CD14-positive monocyte (primary cell): ENCODE measurements at regions not wholly inside any gene's neighbourhood (a gene's known extent, or its start where the extent isn't known, plus 50 kb on each side); places are given as distances from the start of the nearest gene placed in this dataset.

Experiments used
- DNase-seq, 3 donors: peaks; one replicate each; pipeline ENCODE4 v3.0.0-alpha.2; 2011 to 2022
- H2AFZ ChIP-seq: 2 replicates; pipeline ENCODE4 v1.6.0; 2012; ENCODE audit warnings: mild to moderate bottlenecking, low read depth, low read length, inconsistent platforms; ENCODE audit not compliant: insufficient read depth, poor library complexity, severe bottlenecking
- H3K27ac ChIP-seq, 2 donors: 1 replicate in 1 of 2; 2 replicates in 1 of 2; pipeline ENCODE4 v1.5.1; 2012 to 2013; ENCODE audit warnings: low read length in 2 of 2, control low read depth in 1 of 2, inconsistent platforms in 1 of 2, low read depth in 1 of 2, mild to moderate bottlenecking in 1 of 2
- H3K27me3 ChIP-seq, 2 donors: one replicate each; pipeline versions ENCODE4 v1.6.0 to v1.6.1; 2011 to 2013; ENCODE audit warnings: low read length in 2 of 2; ENCODE audit not compliant: control insufficient read depth in 2 of 2, insufficient read depth in 2 of 2
- H3K36me3 ChIP-seq, 2 donors: replicated peaks in 1 of 2; 1 replicate in 1 of 2; 2 replicates in 1 of 2; pipeline versions ENCODE4 v1.5.1 to v1.6.1; 2012 to 2013; ENCODE audit warnings: low read length in 2 of 2, control low read depth in 1 of 2, inconsistent platforms in 1 of 2, mild to moderate bottlenecking in 1 of 2; ENCODE audit not compliant: insufficient read depth in 2 of 2, control insufficient read depth in 1 of 2
- H3K4me1 ChIP-seq, 2 donors: 1 replicate in 1 of 2; 2 replicates in 1 of 2; pipeline versions ENCODE4 v1.5.1 to v1.6.1; 2012 to 2013; ENCODE audit warnings: low read length in 2 of 2, control low read depth in 1 of 2, inconsistent platforms in 1 of 2, mild to moderate bottlenecking in 1 of 2, moderate library complexity in 1 of 2; ENCODE audit not compliant: insufficient read depth in 2 of 2, control insufficient read depth in 1 of 2
- H3K4me2 ChIP-seq: replicated peaks from 2 replicates; pipeline ENCODE3; 2012; ENCODE audit warnings: low read length, moderate library complexity, mild to moderate bottlenecking; ENCODE audit not compliant: poor library complexity, severe bottlenecking; ENCODE audit errors: extremely low read depth
- H3K4me3 ChIP-seq, 3 experiments: fragments of 200-600 bp in 1 of 3; sonication (generic) in 1 of 3; replicated peaks in 1 of 3; 1 replicate in 2 of 3; 2 replicates in 1 of 3; pipeline ENCODE4 v1.5.1; 2011 to 2013; ENCODE audit warnings: low read length in 3 of 3, mild to moderate bottlenecking in 3 of 3, control low read depth in 2 of 3, low read depth in 2 of 3, inconsistent platforms in 1 of 3, moderate library complexity in 1 of 3
- H3K79me2 ChIP-seq: 2 replicates; pipeline ENCODE4 v1.6.0; 2012; ENCODE audit warnings: mild to moderate bottlenecking, control low read depth, inconsistent platforms, low read length, moderate library complexity; ENCODE audit not compliant: insufficient read depth
- H3K9ac ChIP-seq: 2 replicates; pipeline ENCODE4 v1.6.0; 2017; ENCODE audit warnings: low read length, mild to moderate bottlenecking; ENCODE audit not compliant: insufficient read depth, poor library complexity, severe bottlenecking
- H3K9me3 ChIP-seq, 2 donors: replicated peaks in 1 of 2; 1 replicate in 1 of 2; 2 replicates in 1 of 2; pipeline versions ENCODE4 v1.5.1 to v1.6.1; 2012 to 2013; ENCODE audit warnings: low read length in 2 of 2, control low read depth in 1 of 2; ENCODE audit not compliant: control insufficient read depth in 1 of 2, insufficient read depth in 1 of 2
- H4K20me1 ChIP-seq: 2 replicates; pipeline ENCODE4 v1.6.0; 2012; ENCODE audit warnings: mild to moderate bottlenecking, low read length, control low read depth, moderate library complexity; ENCODE audit not compliant: insufficient read depth
- H3K27ac Mint-ChIP-seq, 7 donors: one replicate each; pipeline ENCODE4 v1.8.0; 2020; ENCODE audit warnings: mild to moderate bottlenecking in 7 of 7, mixed read lengths in 7 of 7, moderate library complexity in 6 of 7, inconsistent platforms in 2 of 7
- H3K27me3 Mint-ChIP-seq, 3 donors: one replicate each; pipeline ENCODE4 v1.8.0; 2021 to 2022; ENCODE audit warnings: low read depth in 3 of 3, mild to moderate bottlenecking in 3 of 3, mixed read lengths in 3 of 3, moderate library complexity in 3 of 3, inconsistent platforms in 1 of 3
- H3K36me3 Mint-ChIP-seq, 2 donors: one replicate each; pipeline ENCODE4 v1.8.0; 2020; ENCODE audit warnings: mixed read lengths in 2 of 2, inconsistent platforms in 1 of 2, mild to moderate bottlenecking in 1 of 2
- H3K4me1 Mint-ChIP-seq: one replicate; pipeline ENCODE4 v1.8.0; 2020; ENCODE audit warnings: mild to moderate bottlenecking, mixed read lengths
- H3K4me3 Mint-ChIP-seq, 2 donors: one replicate each; pipeline ENCODE4 v1.8.0; 2020; ENCODE audit warnings: mild to moderate bottlenecking in 2 of 2, mixed read lengths in 2 of 2, moderate library complexity in 1 of 2
- H3K9me3 Mint-ChIP-seq, 7 donors: one replicate each; pipeline ENCODE4 v1.8.0; 2020 to 2022; ENCODE audit warnings: mixed read lengths in 7 of 7, mild to moderate bottlenecking in 6 of 7, moderate library complexity in 6 of 7, inconsistent platforms in 2 of 7
- CTCF ChIP-seq: fragments of 200-600 bp; IDR thresholded peaks from one replicate; pipeline ENCODE4 v1.8.0; 2022; ENCODE audit warnings: antibody characterized with exemption, mild to moderate bottlenecking
- WGBS: methylation state at CpG from one replicate; pipeline ENCODE4 v1.1.5; 2013; ENCODE audit warnings: missing lambda C conversion rate; ENCODE audit not compliant: insufficient coverage; 5-methylcytosine and 5-hydroxymethylcytosine counted together
- intact Hi-C, 2 donors: fragments of 100-400 bp; cut with micrococcal nuclease; formaldehyde crosslinking; loops; one replicate each; pipeline versions ENCODE4 v1.15.0 to v1.15.1; 2023

GRCh38 chr2:190139371-190139770 is 76.8 kb upstream of the MSTN start:
- TF ChIP-seq CTCF: no peak
- no peak overlapping the region for H3K9ac ChIP-seq
- H2AFZ ChIP-seq: no peak overlapping the region
- H3K4me3 Mint-ChIP-seq: no peak overlapping the region
- H3K4me3 ChIP-seq: no peak overlapping the region
- no peak overlapping the region for H3K4me2 ChIP-seq
- no peaks in the 10 kb centered on the region for H3K4me1 ChIP-seq
- intact Hi-C loops: no loop called here
- no peaks in the 10 kb centered on the region for H3K79me2 ChIP-seq
- no peaks in the 10 kb centered on the region for H4K20me1 ChIP-seq
- no peak for DNase-seq
- no peaks in the 10 kb centered on the region for H3K36me3 ChIP-seq
- H3K27ac Mint-ChIP-seq: no peak overlapping the region
- H3K9me3 ChIP-seq: peaks cover 10 to 11% of the 10 kb centered on the region in 2 donors
- H3K27me3 Mint-ChIP-seq: peaks cover 0 to 2% (median 0%) of the 10 kb centered on the region in 3 donors
- H3K36me3 Mint-ChIP-seq: no peaks in the 10 kb centered on the region
- peaks cover 5 to 27% (median 16%) of the 10 kb centered on the region in 7 donors for H3K9me3 Mint-ChIP-seq
- WGBS: no CpG with 5 or more reads among the region's 1 CpG
- no peak overlapping the region for H3K27ac ChIP-seq
- H3K4me1 Mint-ChIP-seq: no peaks in the 10 kb centered on the region
- no peaks in the 10 kb centered on the region for H3K27me3 ChIP-seq

- DNase-seq: no peak
These were observed 75.5 kb upstream of the MSTN start for GRCh38 chr2:190138032-190138431.

More at GRCh38 chr2:190138032-190138431, 75.5 kb upstream of the MSTN start:
- Histone ChIP-seq H2AFZ (no peak overlapping the region), H3K4me1 (no peaks in the 10 kb centered on the region), H3K79me2 (no peaks in the 10 kb centered on the region), H3K4me3 (no peak overlapping the region), H3K9me3 (peaks cover 10 to 11% of the 10 kb centered on the region in 2 donors), H3K27me3 (no peaks in the 10 kb centered on the region), H3K36me3 (no peaks in the 10 kb centered on the region), H3K4me2 (no peak overlapping the region), H3K27ac (no peak overlapping the region), H3K9ac (no peak overlapping the region), H4K20me1 (no peaks in the 10 kb centered on the region)
- intact Hi-C loops: no loop called here
- H3K27ac Mint-ChIP-seq: no peak overlapping the region
- no peak for TF ChIP-seq CTCF
- no peaks in the 10 kb centered on the region for H3K36me3 Mint-ChIP-seq
- H3K9me3 Mint-ChIP-seq: peaks cover 5 to 27% (median 16%) of the 10 kb centered on the region in 7 donors
- peaks cover 0 to 2% (median 0%) of the 10 kb centered on the region in 3 donors for H3K27me3 Mint-ChIP-seq
- H3K4me1 Mint-ChIP-seq: no peaks in the 10 kb centered on the region
- no peak overlapping the region for H3K4me3 Mint-ChIP-seq
- 100% methylated on average over 1 of the region's 1 CpG for WGBS
